IPS-18c (cell line): ENCODE measurements at regions not wholly inside any gene's neighbourhood (a gene's known extent, or its start where the extent isn't known, plus 50 kb on each side); places are given as distances from the start of the nearest gene placed in this dataset.

Experiments
- H3K4me3 ChIP-seq: 2 replicates; pipeline ENCODE4 v1.7.0; 2013; ENCODE audit warnings: low read depth, mild to moderate bottlenecking, low read length, moderate library complexity; ENCODE audit not compliant: insufficient read depth
- H3K9me3 ChIP-seq: one replicate; pipeline ENCODE4 v1.6.1; 2013; ENCODE audit warnings: mild to moderate bottlenecking, low read length, moderate library complexity; ENCODE audit not compliant: control insufficient read depth, insufficient read depth

DNA sequence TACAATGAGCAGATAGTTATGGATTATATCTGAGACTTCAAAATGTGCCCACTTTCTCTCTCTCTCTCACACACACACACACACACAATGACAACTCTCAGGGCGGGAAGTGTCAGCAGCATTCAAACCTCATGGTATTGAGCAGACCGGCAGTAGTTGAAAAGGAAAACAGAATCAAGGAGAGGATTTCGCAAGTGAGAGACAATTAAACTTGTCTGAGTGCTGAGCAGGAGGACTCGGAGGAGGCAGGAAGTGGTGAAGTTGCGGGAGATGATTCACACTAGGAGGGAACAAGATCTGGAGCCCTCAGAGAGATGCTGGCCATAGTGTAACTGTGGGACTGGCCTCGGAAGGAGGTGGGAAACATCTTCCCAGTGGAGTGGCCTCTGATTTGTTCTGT is 353.1 kb downstream of the EFNB2 start:
- H3K4me3 ChIP-seq = no peak overlapping the region
- H3K9me3 ChIP-seq = no peaks in the 10 kb centered on the region

GRCh38 chr13:106178816-106179215 is 356.6 kb downstream of the EFNB2 start:
- Histone ChIP-seq H3K9me3 (no peaks in the 10 kb centered on the region), H3K4me3 (no peak overlapping the region)

DNA sequence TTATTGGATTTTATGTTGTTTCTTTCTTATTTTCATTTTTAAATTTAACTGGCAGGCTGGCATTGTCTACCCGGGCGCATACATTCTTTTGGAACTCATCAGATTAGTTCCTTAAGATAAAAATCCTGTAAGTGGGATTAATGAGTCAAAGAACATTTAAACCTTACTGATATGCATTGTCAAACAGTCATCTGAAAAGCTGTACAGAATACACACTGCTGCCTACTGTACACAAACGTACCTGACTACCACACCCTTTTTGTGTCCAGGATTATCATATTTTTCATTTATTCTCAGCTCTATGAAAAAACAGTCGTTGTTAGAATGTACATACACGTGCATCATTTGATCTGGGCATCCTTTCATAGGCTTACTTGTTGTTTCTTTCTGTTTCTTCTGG is 358.3 kb downstream of the EFNB2 start:
- Histone ChIP-seq H3K4me3 (no peak overlapping the region), H3K9me3 (no peaks in the 10 kb centered on the region)

- Histone ChIP-seq H3K9me3 (no peaks in the 10 kb centered on the region), H3K4me3 (no peak overlapping the region)
Observed at GRCh38 chr13:106176117-106176516, 359.3 kb downstream of the EFNB2 start.

- H3K9me3 ChIP-seq = no peaks in the 10 kb centered on the region
- no peak overlapping the region for H3K4me3 ChIP-seq
Observed at GRCh38 chr13:106173891-106174610, 361.4 kb downstream of the EFNB2 start.

GRCh38 chr13:106173346-106173745 is 362.1 kb downstream of the EFNB2 start:
- no peaks in the 10 kb centered on the region for H3K9me3 ChIP-seq
- no peak overlapping the region for H3K4me3 ChIP-seq

DNA sequence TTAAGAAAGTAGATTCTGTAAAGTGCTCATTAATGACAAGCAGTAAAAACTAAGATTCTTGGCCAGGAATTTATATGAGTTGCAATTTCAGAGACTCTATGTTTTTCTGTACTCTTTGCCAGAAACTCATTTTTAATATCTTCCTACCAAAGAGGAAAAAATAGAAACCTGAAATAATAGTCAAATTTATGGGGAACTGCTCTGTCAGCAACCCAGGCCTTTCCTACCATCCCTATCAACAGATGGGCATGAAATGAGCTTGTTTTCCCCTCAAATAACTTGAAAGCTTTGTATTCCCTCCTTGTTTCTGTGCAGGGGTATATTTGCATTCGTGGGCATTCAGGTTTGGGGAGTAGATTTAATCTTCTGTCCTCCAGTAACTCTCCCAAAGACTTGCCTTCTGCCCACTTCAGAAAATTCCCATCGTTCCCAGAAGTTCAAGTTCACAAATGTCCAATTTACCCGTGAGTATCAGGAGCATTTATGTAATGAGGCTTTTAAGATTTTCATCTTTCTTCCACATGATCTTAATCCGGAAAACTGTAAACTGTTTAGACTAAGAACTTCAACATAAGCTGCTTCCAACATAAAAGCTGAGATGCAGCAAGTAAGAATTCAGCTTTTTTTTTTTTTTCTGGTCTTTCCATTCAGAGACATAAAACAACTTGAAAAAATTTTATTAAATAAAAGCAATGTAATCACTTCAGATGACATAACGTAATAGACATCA is 363.1 kb downstream of the EFNB2 start:
- Histone ChIP-seq H3K4me3 (no peak overlapping the region), H3K9me3 (no peaks in the 10 kb centered on the region)

- H3K9me3 ChIP-seq = no peaks in the 10 kb centered on the region
- no peak overlapping the region for H3K4me3 ChIP-seq
Observed at GRCh38 chr13:106163426-106163825, 372.0 kb downstream of the EFNB2 start.

DNA sequence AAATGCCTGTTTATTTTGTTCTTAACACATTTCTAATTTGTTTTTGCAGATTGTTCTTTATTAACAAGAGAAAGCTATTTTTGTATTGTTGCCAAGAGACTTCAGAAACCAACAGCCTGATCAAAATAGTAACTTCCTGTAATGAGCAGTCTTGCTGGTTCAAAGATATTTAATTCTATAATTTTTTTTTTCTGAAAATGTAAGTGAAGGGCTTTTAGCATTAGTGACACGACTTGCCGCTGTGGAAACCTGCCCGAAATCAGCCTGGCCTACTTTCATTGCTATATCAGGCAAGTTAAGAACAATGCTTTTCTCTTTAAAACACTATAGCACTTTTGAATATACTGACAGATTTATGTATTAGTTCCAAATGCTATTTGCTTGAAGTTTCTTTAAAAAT is 374.3 kb downstream of the EFNB2 start:
- Histone ChIP-seq H3K9me3 (no peaks in the 10 kb centered on the region), H3K4me3 (no peak overlapping the region)

- no peak overlapping the region for H3K4me3 ChIP-seq
- no peaks in the 10 kb centered on the region for H3K9me3 ChIP-seq
Observed at GRCh38 chr13:106159295-106160195, 375.9 kb downstream of the EFNB2 start.

DNA sequence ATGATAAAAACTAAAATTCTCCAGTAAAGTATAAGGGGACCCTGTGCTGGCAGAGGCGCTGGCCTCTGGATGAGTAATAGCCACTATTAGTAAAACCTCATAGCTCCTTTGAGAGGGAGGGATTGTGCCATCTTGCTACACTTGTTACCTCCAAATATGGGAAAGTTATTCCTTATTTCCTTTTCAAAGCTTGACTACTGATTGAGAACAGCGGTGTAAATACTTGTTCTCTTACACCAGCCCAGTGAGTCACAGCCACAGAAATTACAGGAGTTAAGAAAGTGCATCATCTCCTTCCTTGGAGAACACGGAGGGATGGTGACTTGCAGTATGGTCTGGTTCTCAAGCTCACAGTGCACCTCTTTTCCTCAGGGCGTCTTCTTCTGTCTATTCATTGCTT is 379.0 kb downstream of the EFNB2 start:
- H3K9me3 ChIP-seq = no peaks in the 10 kb centered on the region

GRCh38 chr13:106155411-106155810 is 380.1 kb downstream of the EFNB2 start:
- Histone ChIP-seq H3K9me3 (no peaks in the 10 kb centered on the region), H3K4me3 (no peak overlapping the region)

More for the DNA sequence above, 379.0 kb downstream of the EFNB2 start:
- no peak overlapping the region for H3K4me3 ChIP-seq

GRCh38 chr13:106153876-106154275 is 381.6 kb downstream of the EFNB2 start:
- H3K4me3 ChIP-seq = no peak overlapping the region
- H3K9me3 ChIP-seq = no peaks in the 10 kb centered on the region

- H3K9me3 ChIP-seq = no peaks in the 10 kb centered on the region
- no peak overlapping the region for H3K4me3 ChIP-seq
Observed at GRCh38 chr13:106153041-106153440, 382.4 kb downstream of the EFNB2 start.

DNA sequence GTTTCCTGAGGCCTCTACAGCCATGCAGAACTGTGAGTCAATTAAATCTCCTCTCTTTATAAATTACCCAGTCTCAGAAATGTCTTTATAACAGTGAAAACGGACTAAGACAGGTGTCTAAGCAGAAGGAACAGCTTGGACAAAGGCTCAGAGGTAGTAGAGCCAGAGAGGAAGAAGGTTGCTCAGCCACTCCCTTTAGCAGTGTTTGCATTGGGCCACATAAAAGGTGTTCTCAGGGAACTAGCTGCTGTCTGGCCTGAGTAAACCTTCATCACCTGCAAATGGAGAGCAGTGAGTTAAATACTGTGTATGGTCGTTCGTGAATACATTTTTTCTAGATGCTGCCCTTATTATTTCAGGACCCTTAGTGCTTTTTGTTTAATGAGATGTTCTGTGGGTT is 383.4 kb downstream of the EFNB2 start:
- Histone ChIP-seq H3K9me3 (no peaks in the 10 kb centered on the region), H3K4me3 (no peak overlapping the region)

GRCh38 chr13:106151056-106151699 is 384.3 kb downstream of the EFNB2 start:
- H3K4me3 ChIP-seq = no peak overlapping the region
- H3K9me3 ChIP-seq = no peaks in the 10 kb centered on the region
